ENCODE measurements at regions not wholly inside any gene's neighbourhood (a gene's known extent, or its start where the extent isn't known, plus 50 kb on each side); places are given as distances from the start of the nearest gene placed in this dataset.
"Not testable (repeated sequence)": the region's sequence is repeated elsewhere in the genome, so short reads cannot be mapped to it uniquely, and the experiment has no call there.

GRCh38 chr4:181896614-181897013 is 346.6 kb upstream of the TENM3 start:
- no peak for DNase-seq

- no peak for DNase-seq
These were observed 345.3 kb upstream of the TENM3 start for GRCh38 chr4:181897935-181898334.

GRCh38 chr4:181902404-181902803 is 340.8 kb upstream of the TENM3 start:
- DNase-seq = not testable (repeated sequence)

GRCh38 chr4:181905708-181906107 is 337.5 kb upstream of the TENM3 start:
- no peak for DNase-seq

GRCh38 chr4:181908168-181908567 is 335.0 kb upstream of the TENM3 start:
- DNase-seq = no peak

- DNase-seq = no peak
These were observed 333.8 kb upstream of the TENM3 start for GRCh38 chr4:181909368-181909767.

- no peak for DNase-seq
These were observed 331.8 kb upstream of the TENM3 start for GRCh38 chr4:181911420-181911819.

- no peak for DNase-seq
These were observed 309.7 kb upstream of the TENM3 start for GRCh38 chr4:181933471-181933870.

GRCh38 chr4:181938631-181939030 is 304.6 kb upstream of the TENM3 start:
- no peak for DNase-seq

GRCh38 chr4:181939199-181939945 is 303.8 kb upstream of the TENM3 start:
- no peak for DNase-seq

GRCh38 chr4:181944527-181944926 is 298.7 kb upstream of the TENM3 start:
- no peak for DNase-seq

GRCh38 chr4:181946902-181947301 is 296.3 kb upstream of the TENM3 start:
- peak; percentile 13 for DNase-seq

- no peak for DNase-seq
These were observed 294.3 kb upstream of the TENM3 start for GRCh38 chr4:181948839-181949382.

GRCh38 chr4:181949704-181950312 is 293.4 kb upstream of the TENM3 start:
- DNase-seq = no peak

GRCh38 chr4:181950372-181951127 is 292.7 kb upstream of the TENM3 start:
- no peak for DNase-seq

- DNase-seq = no peak
These were observed 291.9 kb upstream of the TENM3 start for GRCh38 chr4:181951265-181951664.

GRCh38 chr4:181952478-181952877 is 290.7 kb upstream of the TENM3 start:
- no peak for DNase-seq

- DNase-seq = no peak
These were observed 286.7 kb upstream of the TENM3 start for GRCh38 chr4:181956512-181956911.

- no peak for DNase-seq
These were observed 286.1 kb upstream of the TENM3 start for GRCh38 chr4:181957088-181957487.

GRCh38 chr4:181958446-181958845 is 284.8 kb upstream of the TENM3 start:
- DNase-seq = no peak

- no peak for DNase-seq
These were observed 284.1 kb upstream of the TENM3 start for GRCh38 chr4:181959121-181959520.

GRCh38 chr4:181960384-181960783 is 282.8 kb upstream of the TENM3 start:
- no peak for DNase-seq

GRCh38 chr4:181962321-181962720 is 280.9 kb upstream of the TENM3 start:
- DNase-seq = no peak

GRCh38 chr4:181964731-181965130 is 278.5 kb upstream of the TENM3 start:
- no peak for DNase-seq
